B cell (primary cell): ENCODE measurements at regions not wholly inside any gene's neighbourhood (a gene's known extent, or its start where the extent isn't known, plus 50 kb on each side); places are given as distances from the start of the nearest gene placed in this dataset.

ENCODE experiments used
- ATAC-seq: fragments of 200-7000 bp; cut with Tn5 transposase; one replicate; pipeline ENCODE4 v1.10.0; 2021; ENCODE audit warnings: low read depth, mild to moderate bottlenecking, moderate number of reproducible peaks, moderate library complexity
- CTCF ChIA-PET: fragments of 350-600 bp; sonication (Branson Sonifier 250); formaldehyde crosslinking; loops from one replicate; lab custom pipeline; 2021; ENCODE audit warnings: antibody characterized with exemption, inconsistent platforms; lab: Charles Lee
- POLR2A ChIA-PET: fragments of 350-600 bp; sonication (Branson Sonifier 250); formaldehyde crosslinking; loops from one replicate; lab custom pipeline; 2021; ENCODE audit warnings: antibody characterized with exemption; lab: Charles Lee
- DNase-seq: peaks from one replicate; pipeline ENCODE4 v3.0.0; 2013
- H2AFZ ChIP-seq: 2 replicates; pipeline ENCODE4 v1.6.1; 2012; ENCODE audit warnings: mild to moderate bottlenecking, low read depth, low read length; ENCODE audit not compliant: insufficient read depth, poor library complexity, severe bottlenecking
- H3K27ac ChIP-seq, 2 donors: 1 replicate in 1 of 2; 2 replicates in 1 of 2; pipeline ENCODE4 v1.5.1; 2012 to 2013; ENCODE audit warnings: low read length in 2 of 2, mild to moderate bottlenecking in 2 of 2, moderate library complexity in 1 of 2
- H3K27me3 ChIP-seq, 4 experiments: fragments of 200-600 bp in 1 of 4; sonication (generic) in 1 of 4; replicated peaks in 1 of 4; 1 replicate in 2 of 4; 2 replicates in 2 of 4; pipeline versions ENCODE4 v1.6.1 to v1.7.0; 2013 to 2016; ENCODE audit warnings: low read length in 3 of 4, mild to moderate bottlenecking in 2 of 4, mixed read lengths in 1 of 4, moderate library complexity in 1 of 4; ENCODE audit not compliant: insufficient read depth in 4 of 4, control insufficient read depth in 3 of 4; ENCODE audit errors: control extremely low read depth in 1 of 4
- H3K36me3 ChIP-seq, 2 experiments: replicated peaks in 1 of 2; 1 replicate in 1 of 2; 2 replicates in 1 of 2; pipeline versions ENCODE4 v1.6.1 to v1.7.1; 2013; ENCODE audit warnings: low read length in 1 of 2; ENCODE audit not compliant: insufficient read depth in 2 of 2, control insufficient read depth in 1 of 2; ENCODE audit errors: control extremely low read depth in 1 of 2, extremely low read depth in 1 of 2
- H3K4me1 ChIP-seq, 2 donors: fragments of 200-600 bp in 1 of 2; sonication (generic) in 1 of 2; 1 replicate in 1 of 2; 2 replicates in 1 of 2; pipeline versions ENCODE4 v1.5.1 to v1.6.1; 2013 to 2017; ENCODE audit warnings: low read length in 2 of 2; ENCODE audit not compliant: control insufficient read depth in 2 of 2, insufficient read depth in 2 of 2
- H3K4me2 ChIP-seq: replicated peaks from 2 replicates; pipeline ENCODE3; 2012; ENCODE audit warnings: mild to moderate bottlenecking, low read depth, low read length; ENCODE audit not compliant: poor library complexity, severe bottlenecking
- H3K4me3 ChIP-seq, 5 experiments: fragments of 200-600 bp in 1 of 5; sonication (generic) in 1 of 5; 1 replicate in 3 of 5; 2 replicates in 2 of 5; pipeline versions ENCODE4 v1.5.1 to v1.7.0; 2011 to 2016; ENCODE audit warnings: low read length in 4 of 5, mild to moderate bottlenecking in 4 of 5, low read depth in 2 of 5, control low read depth in 1 of 5, moderate library complexity in 1 of 5; ENCODE audit not compliant: insufficient read depth in 1 of 5; ENCODE audit errors: control extremely low read depth in 1 of 5, extremely low read depth in 1 of 5
- H3K79me2 ChIP-seq: fragments of 200-600 bp; sonication (generic); one replicate; pipeline ENCODE4 v1.6.0; 2016; ENCODE audit warnings: low read length; ENCODE audit not compliant: control insufficient read depth, insufficient read depth
- H3K9ac ChIP-seq: fragments of 200-600 bp; sonication (generic); 2 replicates; pipeline ENCODE4 v1.6.1; 2017; ENCODE audit warnings: mild to moderate bottlenecking, low read length, moderate library complexity
- H3K9me3 ChIP-seq, 3 donors: one replicate each; pipeline versions ENCODE4 v1.6.1 to v1.7.1; 2013; ENCODE audit warnings: low read length in 2 of 3; ENCODE audit not compliant: control insufficient read depth in 2 of 3, insufficient read depth in 1 of 3; ENCODE audit errors: control extremely low read depth in 1 of 3
- H4K20me1 ChIP-seq: 2 replicates; pipeline ENCODE4 v1.6.0; 2012; ENCODE audit warnings: mild to moderate bottlenecking, low read length; ENCODE audit not compliant: insufficient read depth, control insufficient read depth, poor library complexity, severe bottlenecking
- H3K27ac Mint-ChIP-seq: one replicate; pipeline ENCODE4 v1.8.0; 2021; ENCODE audit warnings: mixed read lengths
- H3K27me3 Mint-ChIP-seq: one replicate; pipeline ENCODE4 v1.8.0; 2021; ENCODE audit warnings: mixed read lengths
- H3K4me1 Mint-ChIP-seq: one replicate; pipeline ENCODE4 v1.8.0; 2021; ENCODE audit warnings: mixed read lengths
- H3K4me3 Mint-ChIP-seq: one replicate; pipeline ENCODE4 v1.8.0; 2021; ENCODE audit warnings: mixed read lengths
- H3K9me3 Mint-ChIP-seq: one replicate; pipeline ENCODE4 v1.8.0; 2022; ENCODE audit warnings: mixed read lengths; ENCODE audit not compliant: insufficient read depth
- EZH2 ChIP-seq: IDR thresholded peaks from 2 replicates; pipeline ENCODE4 v1.6.1; 2012; ENCODE audit warnings: borderline replicate concordance, low read depth, mild to moderate bottlenecking, moderate library complexity, low read length; ENCODE audit not compliant: insufficient read depth, poor library complexity, severe bottlenecking
- WGBS: methylation state at CpG from one replicate; pipeline ENCODE4 v1.1.5; 2013; ENCODE audit warnings: missing lambda C conversion rate; ENCODE audit not compliant: insufficient coverage; 5-methylcytosine and 5-hydroxymethylcytosine counted together
- intact Hi-C: fragments of 100-400 bp; cut with micrococcal nuclease; formaldehyde crosslinking; loops from one replicate; pipeline ENCODE4 v1.10.0; 2022
- TF ChIP-seq, protein P1 (sequence below): fragments of 200-600 bp; IDR thresholded peaks from one replicate; pipeline ENCODE4 v1.8.0; 2022; ENCODE audit warnings: antibody characterized with exemption, mild to moderate bottlenecking

DNA sequence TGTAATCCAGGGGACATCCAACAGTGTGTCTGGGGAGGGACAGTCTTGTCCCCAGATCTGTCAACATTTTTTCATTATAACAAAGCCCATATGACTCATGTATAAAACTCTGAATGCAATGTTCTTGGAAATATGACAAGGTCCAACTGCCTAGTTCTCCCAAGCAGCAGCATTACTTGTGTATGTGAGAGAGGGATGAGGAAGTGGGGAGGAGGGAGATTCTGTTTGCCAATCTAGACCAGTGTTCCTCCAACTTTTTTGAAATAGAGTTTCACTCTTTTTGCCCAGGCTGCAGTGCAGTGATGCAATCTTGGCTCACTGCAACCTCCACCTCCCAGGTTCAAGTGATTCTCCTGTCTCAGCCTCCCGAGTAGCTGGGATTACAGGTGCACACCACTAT, 394.8 kb downstream of the DHX35 start:
- ATAC-seq (no peak), DNase-seq (no peak)
- H3K27me3 ChIP-seq: no peaks in the 10 kb centered on the region
- no peaks in the 10 kb centered on the region for H4K20me1 ChIP-seq
- peaks cover 20% of the 10 kb centered on the region for H3K4me1 Mint-ChIP-seq
- H3K4me1 ChIP-seq: peaks cover 0 to 10% of the 10 kb centered on the region in 2 donors
- no peak overlapping the region for H3K9ac ChIP-seq
- peaks cover 2% of the 10 kb centered on the region for H3K9me3 Mint-ChIP-seq
- intact Hi-C loops: no loop called here
- no peak overlapping the region for H3K4me3 Mint-ChIP-seq
- H3K4me3 ChIP-seq: no peak overlapping the region
- H3K9me3 ChIP-seq: no peaks in the 10 kb centered on the region
- WGBS: no CpG with 5 or more reads among the region's 1 CpG
- H3K36me3 ChIP-seq: no peaks in the 10 kb centered on the region
- no peak overlapping the region for H2AFZ ChIP-seq
- H3K27ac Mint-ChIP-seq: no peak overlapping the region
- no peak overlapping the region for H3K4me2 ChIP-seq
- TF ChIP-seq EZH2: no peak
- TF ChIP-seq, protein P1, sequence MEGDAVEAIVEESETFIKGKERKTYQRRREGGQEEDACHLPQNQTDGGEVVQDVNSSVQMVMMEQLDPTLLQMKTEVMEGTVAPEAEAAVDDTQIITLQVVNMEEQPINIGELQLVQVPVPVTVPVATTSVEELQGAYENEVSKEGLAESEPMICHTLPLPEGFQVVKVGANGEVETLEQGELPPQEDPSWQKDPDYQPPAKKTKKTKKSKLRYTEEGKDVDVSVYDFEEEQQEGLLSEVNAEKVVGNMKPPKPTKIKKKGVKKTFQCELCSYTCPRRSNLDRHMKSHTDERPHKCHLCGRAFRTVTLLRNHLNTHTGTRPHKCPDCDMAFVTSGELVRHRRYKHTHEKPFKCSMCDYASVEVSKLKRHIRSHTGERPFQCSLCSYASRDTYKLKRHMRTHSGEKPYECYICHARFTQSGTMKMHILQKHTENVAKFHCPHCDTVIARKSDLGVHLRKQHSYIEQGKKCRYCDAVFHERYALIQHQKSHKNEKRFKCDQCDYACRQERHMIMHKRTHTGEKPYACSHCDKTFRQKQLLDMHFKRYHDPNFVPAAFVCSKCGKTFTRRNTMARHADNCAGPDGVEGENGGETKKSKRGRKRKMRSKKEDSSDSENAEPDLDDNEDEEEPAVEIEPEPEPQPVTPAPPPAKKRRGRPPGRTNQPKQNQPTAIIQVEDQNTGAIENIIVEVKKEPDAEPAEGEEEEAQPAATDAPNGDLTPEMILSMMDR: no peak
- H3K79me2 ChIP-seq: no peaks in the 10 kb centered on the region
- POLR2A ChIA-PET: no interaction called here
- CTCF ChIA-PET: no interaction called here
- H3K27me3 Mint-ChIP-seq: peaks cover 11% of the 10 kb centered on the region
- no peak overlapping the region for H3K27ac ChIP-seq

DNA sequence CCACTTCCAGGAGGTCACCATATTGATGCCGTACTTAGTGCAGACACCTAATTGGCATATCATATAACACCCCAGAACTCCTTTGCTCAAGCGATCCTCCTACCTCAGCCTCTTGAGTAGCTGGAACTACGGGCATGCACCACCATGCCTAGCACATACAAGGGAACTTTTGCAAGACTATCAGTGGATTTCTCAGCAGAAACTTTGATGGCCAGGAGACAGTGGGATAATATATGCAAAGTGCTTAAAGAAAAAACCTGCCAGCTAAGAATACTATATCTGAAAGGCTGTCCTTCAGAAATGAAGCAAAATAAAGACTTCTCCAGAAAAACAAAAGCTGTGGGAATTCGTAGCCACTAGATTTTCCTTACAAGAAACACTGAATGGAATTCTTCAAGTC, 387.1 kb downstream of the DHX35 start:
- Mint-ChIP-seq H3K4me3 (no peak overlapping the region), H3K27me3 (peaks cover 12% of the 10 kb centered on the region), H3K9me3 (peaks cover 4% of the 10 kb centered on the region), H3K27ac (no peak overlapping the region), H3K4me1 (no peaks in the 10 kb centered on the region)
- Histone ChIP-seq H2AFZ (no peak overlapping the region), H3K27ac (no peak overlapping the region), H3K9ac (no peak overlapping the region), H3K4me2 (no peak overlapping the region), H3K4me3 (no peak overlapping the region), H3K36me3 (no peaks in the 10 kb centered on the region), H3K27me3 (no peaks in the 10 kb centered on the region), H3K4me1 (no peaks in the 10 kb centered on the region), H3K79me2 (no peaks in the 10 kb centered on the region), H3K9me3 (peaks cover 0 to 23% (median 17%) of the 10 kb centered on the region in 3 donors), H4K20me1 (no peaks in the 10 kb centered on the region)
- no peak for DNase-seq
- TF ChIP-seq EZH2: no peak
- TF ChIP-seq, protein P1: no peak
- no CpG with 5 or more reads among the region's 4 CpGs for WGBS
- POLR2A ChIA-PET: no interaction called here
- intact Hi-C loops: no loop called here
- no peak for ATAC-seq
- CTCF ChIA-PET: no interaction called here
